HepG2 (cell line): ENCODE measurements at regions not wholly inside any gene's neighbourhood (a gene's known extent, or its start where the extent isn't known, plus 50 kb on each side); places are given as distances from the start of the nearest gene placed in this dataset.

Experiments used
- ATAC-seq: fragments of 200-7000 bp; cut with Tn5 transposase; 3 replicates; pipeline ENCODE4 v1.9.1; 2020; ENCODE audit warnings: mild to moderate bottlenecking, moderate library complexity
- BruUV-seq: library from RNA; stranded (reverse); fragments of 400-500 nt; replicated peaks from 2 replicates; lab custom pipeline; 2021; lab: Mats Ljungman, UMichigan
- CTCF ChIA-PET: fragments of 300-600 bp; formaldehyde crosslinking; extraction: SDS; loops from one replicate; lab custom pipeline; 2021; ENCODE audit warnings: low total read pairs, inconsistent platforms, low intra/inter-chr PET ratio; lab: Yijun Ruan, JAX
- POLR2A ChIA-PET: fragments of 350-600 bp; sonication (Branson Sonifier 250); formaldehyde crosslinking; loops from one replicate; lab custom pipeline; 2020; ENCODE audit warnings: antibody characterized with exemption, inconsistent platforms; lab: Yijun Ruan, JAX
- DNase-seq: peaks from one replicate; pipeline ENCODE4 v3.0.0-alpha.2; 2015; ENCODE audit warnings: low spot score
- FAIRE-seq: peaks from 3 replicates; lab custom pipeline; 2011; peaks lifted over from hg19 to GRCh38; lab: Jason Lieb, UNC
- H2AFZ ChIP-seq: one replicate; pipeline ENCODE4 v1.6.1; 2011; ENCODE audit warnings: low read length, inconsistent platforms
- H3K27ac ChIP-seq: fragments of 300-600 bp; 3 replicates; pipeline ENCODE4 v1.8.0; 2011; ENCODE audit warnings: mixed run types, mild to moderate bottlenecking, mixed read lengths, low read length, inconsistent platforms; ENCODE audit not compliant: insufficient read depth; ENCODE audit errors: extremely low read length
- H3K27me3 ChIP-seq, 2 experiments: fragments of 200-600 bp in 1 of 2; 2 replicates in 1 of 2; 3 replicates in 1 of 2; pipeline versions ENCODE4 v1.6.0 to v1.8.0; 2011; ENCODE audit warnings: low read length in 2 of 2, mild to moderate bottlenecking in 2 of 2, moderate library complexity in 2 of 2, inconsistent platforms in 1 of 2; ENCODE audit not compliant: insufficient read depth in 2 of 2, control insufficient read depth in 1 of 2
- H3K36me3 ChIP-seq, 2 experiments: fragments of 200-600 bp in 1 of 2; replicated peaks in 1 of 2; 2 replicates in 1 of 2; 3 replicates in 1 of 2; pipeline versions ENCODE4 v1.5.1 to v1.8.0; 2011; ENCODE audit warnings: low read length in 2 of 2, inconsistent platforms in 1 of 2; ENCODE audit not compliant: insufficient read depth in 2 of 2, control insufficient read depth in 1 of 2
- H3K4me1 ChIP-seq: 2 replicates; pipeline ENCODE4 v1.5.1; 2012; ENCODE audit warnings: low read length, inconsistent platforms; ENCODE audit not compliant: insufficient read depth
- H3K4me2 ChIP-seq: 2 replicates; pipeline ENCODE4 v1.6.0; 2011; ENCODE audit warnings: low read depth, low read length, inconsistent platforms
- H3K4me3 ChIP-seq, 3 experiments: fragments of 200-600 bp in 1 of 3; sonication (generic), shearing (Covaris generic) in 1 of 3; replicated peaks in 1 of 3; 2 replicates each; pipeline ENCODE4 v1.5.1; 2011 to 2016; ENCODE audit warnings: low read length in 3 of 3, inconsistent platforms in 2 of 3, low read depth in 2 of 3, mild to moderate bottlenecking in 2 of 3, control low read depth in 1 of 3, mixed read lengths in 1 of 3; ENCODE audit not compliant: insufficient read depth in 1 of 3
- H3K79me2 ChIP-seq: one replicate; pipeline ENCODE4 v1.6.1; 2011; ENCODE audit warnings: low read length, inconsistent platforms; ENCODE audit not compliant: insufficient read depth
- H3K9ac ChIP-seq: 2 replicates; pipeline ENCODE4 v1.6.0; 2011; ENCODE audit warnings: mild to moderate bottlenecking, low read depth, low read length, inconsistent platforms; ENCODE audit not compliant: insufficient read depth
- H3K9me3 ChIP-seq: 2 replicates; pipeline ENCODE4 v1.5.1; 2012; ENCODE audit warnings: mild to moderate bottlenecking, low read length
- H4K20me1 ChIP-seq: 2 replicates; pipeline ENCODE4 v1.6.0; 2011; ENCODE audit warnings: inconsistent platforms, mild to moderate bottlenecking, low read length, moderate library complexity; ENCODE audit not compliant: insufficient read depth
- ASH2L ChIP-seq: fragments of 300-600, 200-600 bp; sonication (generic); IDR thresholded peaks from 2 replicates; pipeline ENCODE4 v1.7.0; 2017; ENCODE audit warnings: low read depth, mild to moderate bottlenecking, moderate library complexity, mixed read lengths, low read length; ENCODE audit not compliant: insufficient read length
- FOXK2 ChIP-seq: fragments of 450-650 bp; IDR thresholded peaks from 2 replicates; pipeline ENCODE4 v1.6.1; 2016
- GATA4 ChIP-seq: sonication (generic); IDR thresholded peaks from 2 replicates; pipeline ENCODE4 v1.6.1; 2016; ENCODE audit warnings: antibody characterized with exemption, low read depth, borderline replicate concordance
- GFI1 ChIP-seq: sonication (generic); formaldehyde crosslinking; IDR thresholded peaks from 2 replicates; pipeline ENCODE4 v1.5.0; 2020; ENCODE audit warnings: missing genetic modification reagents, mild to moderate bottlenecking, borderline replicate concordance
- KMT2B ChIP-seq: IDR thresholded peaks from 2 replicates; pipeline ENCODE4 v1.6.1; 2016; ENCODE audit warnings: missing genetic modification reagents, missing compliant biosample characterization
- LCORL ChIP-seq, 2 experiments: fragments of 450-650 bp in 1 of 2; sonication (generic) in 1 of 2; formaldehyde crosslinking in 1 of 2; IDR thresholded peaks; 2 replicates each; pipeline versions ENCODE4 v1.5.0 to v1.6.1; 2017 to 2020; ENCODE audit warnings: antibody characterized with exemption in 1 of 2, missing genetic modification reagents in 1 of 2
- MATR3 ChIP-seq: sonication (generic); formaldehyde crosslinking; IDR thresholded peaks from 2 replicates; pipeline ENCODE4 v1.4.0; 2020; ENCODE audit warnings: missing genetic modification reagents
- NCOA2 ChIP-seq: sonication (generic); formaldehyde crosslinking; IDR thresholded peaks from 2 replicates; pipeline ENCODE4 v1.8.0; 2022; ENCODE audit warnings: inconsistent platforms
- TAF15 ChIP-seq: fragments of 200-400 bp; formaldehyde crosslinking; IDR thresholded peaks from one replicate; pipeline ENCODE4 v1.6.1; 2018; ENCODE audit warnings: mild to moderate bottlenecking, low read depth, low read length; ENCODE audit not compliant: poor library complexity, severe bottlenecking
- ZBTB38 ChIP-seq: sonication (generic); formaldehyde crosslinking; IDR thresholded peaks from 2 replicates; pipeline ENCODE4 v1.5.1; 2020; ENCODE audit warnings: mild to moderate bottlenecking, missing genetic modification reagents
- ZNF282 ChIP-seq: fragments of 450-650 bp; IDR thresholded peaks from 2 replicates; pipeline ENCODE4 v1.6.1; 2018; ENCODE audit not compliant: partially characterized antibody
- ZNF317 ChIP-seq: sonication (generic); formaldehyde crosslinking; IDR thresholded peaks from 2 replicates; pipeline ENCODE4 v1.5.0; 2020; ENCODE audit warnings: mild to moderate bottlenecking, missing genetic modification reagents
- WGBS: methylation state at CpG from one replicate; pipeline ENCODE4 v1.1.6; 2017; ENCODE audit warnings: low lambda C conversion rate; 5-methylcytosine and 5-hydroxymethylcytosine counted together
- in situ Hi-C: cut with HindIII; loops from 2 replicates; pipeline ENCODE4 v1.10.0; 2017; ENCODE audit warnings: low pct_unique_long_range_greater_than_20kb; ENCODE audit not compliant: extremely low pct_ligation_motif_present
- intact Hi-C: fragments of 100-400 bp; cut with micrococcal nuclease; formaldehyde crosslinking; loops from one replicate; pipeline ENCODE4 v1.10.0; 2022; ENCODE audit not compliant: unreplicated experiment

DNA sequence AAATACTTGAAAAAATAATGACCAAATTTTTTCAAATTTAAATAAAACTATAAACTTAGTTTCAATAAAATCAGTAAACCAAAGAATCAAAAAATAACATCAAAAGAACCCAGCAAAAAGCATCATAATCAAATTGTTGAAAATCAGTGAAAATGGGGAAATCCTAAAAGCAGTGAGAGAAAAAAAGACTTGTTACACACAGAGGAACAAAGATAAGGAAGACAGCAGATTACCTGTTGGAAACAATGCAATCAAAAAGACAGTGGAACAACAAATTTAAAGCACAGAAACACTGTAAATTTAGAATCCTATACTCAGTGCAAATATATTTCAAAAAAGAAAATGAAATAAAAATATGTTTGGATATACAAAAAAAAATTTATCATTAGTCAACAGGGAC lies 156.2 kb upstream of the LMCD1 start:
- ChIA-PET CTCF (no interaction called here), POLR2A (no interaction called here)
- Histone ChIP-seq H3K27me3 (no peaks in the 10 kb centered on the region), H3K4me3 (no peak overlapping the region), H3K9ac (no peak overlapping the region), H3K4me2 (no peak overlapping the region), H2AFZ (no peak overlapping the region), H3K4me1 (no peaks in the 10 kb centered on the region), H3K36me3 (no peaks in the 10 kb centered on the region), H3K27ac (no peak overlapping the region), H3K9me3 (peaks cover 15% of the 10 kb centered on the region), H4K20me1 (no peaks in the 10 kb centered on the region), H3K79me2 (no peaks in the 10 kb centered on the region)
- no peak for FAIRE-seq
- BruUV-seq, result no TSS peak
- no peak for DNase-seq
- in situ Hi-C loops (no loop called here), intact Hi-C loops (no loop called here)
- ATAC-seq, result no peak
- TF ChIP-seq GFI1 (no peak), KMT2B (CRISPR knock-in tag) (no peak), NCOA2 (CRISPR knock-in tag) (no peak), MATR3 (CRISPR knock-in tag) (no peak), ASH2L (no peak), ZNF317 (CRISPR knock-in tag) (peak; percentile 99)

- in situ Hi-C loops (no loop called here), intact Hi-C loops (no loop called here)
- 41% methylated on average over 2 of the region's 2 CpGs for WGBS
- no peaks in the 10 kb centered on the region for H4K20me1 ChIP-seq
- TF ChIP-seq LCORL (IDR thresholded peaks at IDR 0.05), result peak; percentile 67; the same call in 1 of the 2 replicates
- TF ChIP-seq LCORL (CRISPR knock-in tag; IDR thresholded peaks at IDR 0.05), result no peak
- no peak for TF ChIP-seq GATA4
- TF ChIP-seq ZNF282, result no peak
- no peak for TF ChIP-seq TAF15
- TF ChIP-seq ZBTB38 (CRISPR knock-in tag), result no peak
- TF ChIP-seq FOXK2, result no peak
- TF ChIP-seq, all 625 proteins: peak for 1
- Histone ChIP-seq H3K27me3 (no peaks in the 10 kb centered on the region), H3K79me2 (no peaks in the 10 kb centered on the region), H3K36me3 (no peaks in the 10 kb centered on the region), H3K27ac (no peak overlapping the region), H3K4me2 (no peak overlapping the region), H2AFZ (no peak overlapping the region), H3K9me3 (peaks cover 15% of the 10 kb centered on the region), H3K4me3 (no peak overlapping the region), H3K9ac (no peak overlapping the region), H3K4me1 (no peaks in the 10 kb centered on the region)
- POLR2A ChIA-PET, result no interaction called here
- ATAC-seq, result no peak
- no peak for FAIRE-seq
- CTCF ChIA-PET, result no interaction called here
- BruUV-seq, result no TSS peak
- no peak for DNase-seq
These were observed 153.5 kb upstream of the LMCD1 start for GRCh38 chr3:8348076-8348475.
